SU-DHL-6 (cell line): ENCODE measurements at regions not wholly inside any gene's neighbourhood (a gene's known extent, or its start where the extent isn't known, plus 50 kb on each side); places are given as distances from the start of the nearest gene placed in this dataset.

ENCODE experiments used
- CTCF ChIP-seq: fragments of 200-600 bp; sonication (generic); IDR thresholded peaks from one replicate; pipeline ENCODE4 v1.5.1; 2017; ENCODE audit warnings: antibody characterized with exemption, mild to moderate bottlenecking, low read length, moderate library complexity; ENCODE audit not compliant: insufficient read depth, poor library complexity, severe bottlenecking
- EZH2phosphoT487 ChIP-seq: fragments of 200-600 bp; sonication (generic), shearing (Covaris generic); conservative IDR thresholded peaks from 2 replicates; pipeline ENCODE4 v1.6.1; 2018; ENCODE audit warnings: mild to moderate bottlenecking, antibody characterized with exemption, low read length, moderate library complexity, mixed read lengths

DNA sequence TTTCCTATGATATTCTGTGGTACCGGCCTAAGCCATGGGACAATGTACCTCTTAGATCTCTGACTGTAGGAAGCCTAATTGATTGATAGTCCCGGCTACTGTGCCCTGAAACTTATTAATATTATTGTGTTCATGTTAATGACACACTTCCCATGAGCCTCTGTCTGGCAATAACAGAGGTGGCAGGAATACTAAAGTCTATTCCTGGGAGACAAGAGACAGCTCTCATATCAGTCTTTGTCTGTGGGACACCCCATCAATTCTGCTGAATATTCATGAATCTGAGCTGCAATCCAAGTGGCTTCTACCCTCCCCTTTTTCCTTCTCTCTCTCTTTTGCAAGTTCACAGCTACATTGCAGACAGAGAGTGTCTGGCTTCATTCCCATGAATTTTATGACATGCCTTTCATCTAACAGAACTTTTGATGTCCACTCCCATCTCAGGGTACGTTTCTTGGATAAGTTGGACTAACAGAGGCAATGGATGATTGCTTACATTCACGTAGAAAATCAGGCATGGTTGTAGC is 907.5 kb downstream of the ZPLD1 start:
- TF ChIP-seq CTCF (no peak), EZH2phosphoT487 (no peak)
